ENCODE measurements at regions not wholly inside any gene's neighbourhood (a gene's known extent, or its start where the extent isn't known, plus 50 kb on each side); places are given as distances from the start of the nearest gene placed in this dataset.

GRCh38 chr3:115245438-115245837, 98.3 kb upstream of the ZBTB20 start:
- Histone ChIP-seq H3K9me3 (no peaks in the 10 kb centered on the region), H3K36me3 (no peaks in the 10 kb centered on the region), H3K27ac (no peak overlapping the region), H3K4me1 (peaks cover 4% of the 10 kb centered on the region), H3K4me3 (no peak overlapping the region), H3K27me3 (no peaks in the 10 kb centered on the region)
- WGBS, result 88% methylated on average over 2 of the region's 2 CpGs
- TF ChIP-seq POLR2AphosphoS5 (IDR thresholded peaks at IDR 0.05), result no peak
- TF ChIP-seq, protein P1, sequence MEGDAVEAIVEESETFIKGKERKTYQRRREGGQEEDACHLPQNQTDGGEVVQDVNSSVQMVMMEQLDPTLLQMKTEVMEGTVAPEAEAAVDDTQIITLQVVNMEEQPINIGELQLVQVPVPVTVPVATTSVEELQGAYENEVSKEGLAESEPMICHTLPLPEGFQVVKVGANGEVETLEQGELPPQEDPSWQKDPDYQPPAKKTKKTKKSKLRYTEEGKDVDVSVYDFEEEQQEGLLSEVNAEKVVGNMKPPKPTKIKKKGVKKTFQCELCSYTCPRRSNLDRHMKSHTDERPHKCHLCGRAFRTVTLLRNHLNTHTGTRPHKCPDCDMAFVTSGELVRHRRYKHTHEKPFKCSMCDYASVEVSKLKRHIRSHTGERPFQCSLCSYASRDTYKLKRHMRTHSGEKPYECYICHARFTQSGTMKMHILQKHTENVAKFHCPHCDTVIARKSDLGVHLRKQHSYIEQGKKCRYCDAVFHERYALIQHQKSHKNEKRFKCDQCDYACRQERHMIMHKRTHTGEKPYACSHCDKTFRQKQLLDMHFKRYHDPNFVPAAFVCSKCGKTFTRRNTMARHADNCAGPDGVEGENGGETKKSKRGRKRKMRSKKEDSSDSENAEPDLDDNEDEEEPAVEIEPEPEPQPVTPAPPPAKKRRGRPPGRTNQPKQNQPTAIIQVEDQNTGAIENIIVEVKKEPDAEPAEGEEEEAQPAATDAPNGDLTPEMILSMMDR (IDR thresholded peaks at IDR 0.05), result no peak
- TF ChIP-seq POLR2A (IDR thresholded peaks at IDR 0.05), result no peak
- TF ChIP-seq EP300 (IDR thresholded peaks at IDR 0.05), result no peak
- no peak for DNase-seq (ENCODE audit: low spot score in 2 of 2)

DNA sequence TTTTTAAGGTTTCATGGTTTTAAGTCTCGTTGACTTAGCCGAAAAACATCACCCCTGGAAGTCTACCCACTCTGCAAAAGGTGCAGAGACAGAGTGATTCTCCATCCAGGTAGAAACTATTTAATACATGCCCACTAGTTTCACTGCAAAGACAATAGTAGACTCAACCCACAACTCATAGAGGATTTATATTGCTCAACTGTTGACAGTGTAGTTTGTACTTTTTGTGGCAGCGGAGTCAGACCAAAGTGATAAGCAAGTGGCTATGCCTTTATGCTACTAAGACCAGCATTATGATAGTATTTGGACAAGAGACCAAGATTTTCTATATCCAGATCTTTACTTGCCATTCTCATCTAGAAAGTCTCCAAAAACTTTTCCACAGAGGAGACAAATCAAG, 98.8 kb upstream of the ZBTB20 start:
- H3K4me1 ChIP-seq, result peaks cover 4% of the 10 kb centered on the region
- H3K27ac ChIP-seq, result no peak overlapping the region
- no peaks in the 10 kb centered on the region for H3K9me3 ChIP-seq
- TF ChIP-seq EP300 (IDR thresholded peaks at IDR 0.05), result no peak
- no peak for TF ChIP-seq POLR2AphosphoS5 (IDR thresholded peaks at IDR 0.05)
- TF ChIP-seq, protein P1 (IDR thresholded peaks at IDR 0.05), result no peak
- no peak for TF ChIP-seq POLR2A (IDR thresholded peaks at IDR 0.05)
- H3K4me3 ChIP-seq, result no peak overlapping the region
- 91% methylated on average over 3 of the region's 3 CpGs for WGBS
- no peaks in the 10 kb centered on the region for H3K36me3 ChIP-seq
- no peaks in the 10 kb centered on the region for H3K27me3 ChIP-seq
- DNase-seq (ENCODE audit: low spot score in 2 of 2), result no peak

- Histone ChIP-seq H3K27ac (no peak overlapping the region), H3K9me3 (no peaks in the 10 kb centered on the region)
- 72% methylated on average over 3 of the region's 3 CpGs for WGBS
Measured at GRCh38 chr3:115246461-115247020, 99.5 kb upstream of the ZBTB20 start.

GRCh38 chr3:115248274-115248673, 101.2 kb upstream of the ZBTB20 start:
- DNase-seq (ENCODE audit: low spot score in 2 of 2), result no peak
- no peak overlapping the region for H3K4me3 ChIP-seq
- peaks cover 4% of the 10 kb centered on the region for H3K4me1 ChIP-seq
- H3K27ac ChIP-seq, result no peak overlapping the region
- no peaks in the 10 kb centered on the region for H3K27me3 ChIP-seq
- H3K9me3 ChIP-seq, result no peaks in the 10 kb centered on the region
- no peak for TF ChIP-seq POLR2A (IDR thresholded peaks at IDR 0.05)
- no peak for TF ChIP-seq POLR2AphosphoS5 (IDR thresholded peaks at IDR 0.05)
- TF ChIP-seq EP300 (IDR thresholded peaks at IDR 0.05), result no peak
- TF ChIP-seq, protein P1 (IDR thresholded peaks at IDR 0.05), result no peak
- WGBS, result 90% methylated on average over 2 of the region's 2 CpGs
- no peaks in the 10 kb centered on the region for H3K36me3 ChIP-seq

More at GRCh38 chr3:115246461-115247020, 99.5 kb upstream of the ZBTB20 start:
- H3K27me3 ChIP-seq, result no peaks in the 10 kb centered on the region
- peaks cover 4% of the 10 kb centered on the region for H3K4me1 ChIP-seq
- TF ChIP-seq POLR2AphosphoS5 (IDR thresholded peaks at IDR 0.05) (no peak), EP300 (IDR thresholded peaks at IDR 0.05) (no peak), POLR2A (IDR thresholded peaks at IDR 0.05) (no peak)
- TF ChIP-seq, protein P1 (IDR thresholded peaks at IDR 0.05), result no peak
- no peak overlapping the region for H3K4me3 ChIP-seq
- no peaks in the 10 kb centered on the region for H3K36me3 ChIP-seq
- no peak for DNase-seq (ENCODE audit: low spot score in 2 of 2)

DNA sequence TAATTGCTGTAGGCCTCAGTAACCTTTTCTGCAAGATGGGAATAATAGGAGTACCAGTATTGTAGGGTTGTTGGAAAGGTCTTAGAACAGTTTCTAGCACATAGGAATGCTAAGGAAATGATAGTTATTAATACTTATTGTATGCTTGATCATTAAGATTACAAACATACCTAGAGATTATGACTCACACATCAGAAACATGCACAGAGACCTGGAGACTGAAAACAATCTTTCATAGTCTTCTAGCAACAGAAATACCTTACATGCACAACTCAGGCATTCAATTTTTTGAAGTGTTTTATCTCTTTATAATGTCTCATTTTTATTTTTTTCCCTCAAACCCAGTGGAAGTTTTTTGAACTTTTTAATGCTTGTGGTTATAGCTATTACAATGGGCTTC, 104.4 kb upstream of the ZBTB20 start:
- Histone ChIP-seq H3K9me3 (no peaks in the 10 kb centered on the region), H3K36me3 (no peaks in the 10 kb centered on the region), H3K4me3 (no peak overlapping the region), H3K27me3 (no peaks in the 10 kb centered on the region), H3K4me1 (no peaks in the 10 kb centered on the region), H3K27ac (no peak overlapping the region)
- TF ChIP-seq POLR2AphosphoS5 (IDR thresholded peaks at IDR 0.05) (no peak), EP300 (IDR thresholded peaks at IDR 0.05) (no peak), POLR2A (IDR thresholded peaks at IDR 0.05) (no peak)
- TF ChIP-seq, protein P1 (IDR thresholded peaks at IDR 0.05), result no peak
- no peak for DNase-seq (ENCODE audit: low spot score in 2 of 2)

Data from suprapubic skin (tissue), 4 donors.